OCI-LY7 (cell line): ENCODE measurements at regions not wholly inside any gene's neighbourhood (a gene's known extent, or its start where the extent isn't known, plus 50 kb on each side); places are given as distances from the start of the nearest gene placed in this dataset.

Experiments used
- BruUV-seq: library from RNA; stranded (reverse); fragments of 400-500 nt; replicated peaks from 2 replicates; lab custom pipeline; 2021; lab: Mats Ljungman, UMichigan
- CTCF ChIA-PET: fragments of 300-600 bp; sonication (Branson Sonifier 250); formaldehyde crosslinking; loops from one replicate; lab custom pipeline; 2022; ENCODE audit warnings: antibody characterized with exemption; ENCODE audit not compliant: unreplicated experiment; lab: Charles Lee
- POLR2A ChIA-PET: fragments of 300-600 bp; sonication (Branson Sonifier 250); formaldehyde crosslinking; loops from one replicate; lab custom pipeline; 2022; ENCODE audit warnings: antibody characterized with exemption; lab: Charles Lee
- DNase-seq: peaks from one replicate; pipeline ENCODE4 v3.0.0-alpha.2; 2015; ENCODE audit warnings: low spot score
- H2AFZ ChIP-seq: fragments of 200-600 bp; sonication (generic), shearing (Covaris generic); 2 replicates; pipeline ENCODE4 v1.6.1; 2014; ENCODE audit warnings: mild to moderate bottlenecking, antibody characterized with exemption, low read length, moderate library complexity
- H3K27ac ChIP-seq: fragments of 200-600 bp; sonication (generic); 2 replicates; pipeline ENCODE4 v1.5.1; 2014; ENCODE audit warnings: mixed run types, low read depth, mild to moderate bottlenecking, moderate library complexity, low read length, inconsistent platforms; ENCODE audit not compliant: poor library complexity, severe bottlenecking
- H3K36me3 ChIP-seq: fragments of 200-600 bp; sonication (generic); 2 replicates; pipeline ENCODE4 v1.6.1; 2014; ENCODE audit warnings: mild to moderate bottlenecking, antibody characterized with exemption, low read length, moderate library complexity, mixed read lengths; ENCODE audit not compliant: insufficient read depth
- H3K4me1 ChIP-seq: fragments of 200-600 bp; sonication (generic); 2 replicates; pipeline ENCODE4 v1.5.1; 2014; ENCODE audit warnings: mild to moderate bottlenecking, low read length; ENCODE audit not compliant: insufficient read depth, poor library complexity, severe bottlenecking
- H3K4me2 ChIP-seq: fragments of 200-600 bp; sonication (generic); 2 replicates; pipeline ENCODE4 v1.6.1; 2014; ENCODE audit warnings: mild to moderate bottlenecking, low read length
- H3K4me3 ChIP-seq: fragments of 200-600 bp; sonication (generic); 2 replicates; pipeline ENCODE4 v1.5.1; 2014; ENCODE audit warnings: mild to moderate bottlenecking, low read depth, low read length; ENCODE audit not compliant: poor library complexity, severe bottlenecking
- H3K79me2 ChIP-seq: fragments of 200-600 bp; sonication (generic); 2 replicates; pipeline ENCODE4 v1.6.1; 2016; ENCODE audit warnings: low read depth, mild to moderate bottlenecking, low read length, moderate library complexity, mixed read lengths; ENCODE audit not compliant: insufficient read depth
- H3K9me2 ChIP-seq: fragments of 200-600 bp; sonication (generic); 2 replicates; pipeline ENCODE4 v1.6.1; 2016; ENCODE audit warnings: mild to moderate bottlenecking, low read length, mixed read lengths; ENCODE audit not compliant: insufficient read depth
- H3K9me3 ChIP-seq: fragments of 200-600 bp; sonication (generic); 2 replicates; pipeline ENCODE4 v1.6.1; 2014; ENCODE audit warnings: mild to moderate bottlenecking, mixed run types, low read length, mixed read lengths
- H4K20me1 ChIP-seq: fragments of 200-600 bp; sonication (generic); 2 replicates; pipeline ENCODE4 v1.6.1; 2014; ENCODE audit warnings: mild to moderate bottlenecking, antibody characterized with exemption, low read length, moderate library complexity, mixed read lengths; ENCODE audit not compliant: insufficient read depth
- EZH2phosphoT487 ChIP-seq: fragments of 200-600 bp; sonication (generic); IDR thresholded peaks from 2 replicates; pipeline ENCODE4 v1.6.1; 2018; ENCODE audit warnings: low read depth, borderline replicate concordance, mild to moderate bottlenecking, mixed run types, antibody characterized with exemption, low read length, moderate library complexity, mixed read lengths
- intact Hi-C: fragments of 100-400 bp; cut with micrococcal nuclease; formaldehyde crosslinking; loops from one replicate; pipeline ENCODE4 v1.10.0; 2022; ENCODE audit not compliant: unreplicated experiment
- TF ChIP-seq, protein P1 (sequence below): fragments of 200-600 bp; sonication (generic); conservative IDR thresholded peaks from 2 replicates; pipeline ENCODE4 v1.5.1; 2014; ENCODE audit warnings: mild to moderate bottlenecking, antibody characterized with exemption, low read length, moderate library complexity, mixed read lengths

DNA sequence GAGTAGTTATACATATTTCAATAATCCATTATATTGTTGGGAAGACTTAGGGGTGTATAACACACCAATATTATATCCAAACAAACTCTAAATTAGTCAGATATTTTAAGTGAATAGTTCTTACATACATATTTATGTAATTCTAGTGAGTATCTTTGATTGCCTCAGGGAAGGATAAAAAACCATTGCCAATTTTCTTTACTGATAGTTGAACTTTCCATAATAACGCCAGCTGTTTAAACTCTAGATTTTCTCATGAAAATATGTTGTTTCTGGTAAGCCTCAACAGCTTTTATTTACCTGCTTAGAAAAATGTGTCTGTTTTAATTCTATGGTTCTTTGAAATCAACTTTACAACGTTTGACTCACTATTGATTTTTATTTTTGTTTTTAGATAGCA is 959.6 kb upstream of the NOVA1 start:
- intact Hi-C loops, result no loop called here

DNA sequence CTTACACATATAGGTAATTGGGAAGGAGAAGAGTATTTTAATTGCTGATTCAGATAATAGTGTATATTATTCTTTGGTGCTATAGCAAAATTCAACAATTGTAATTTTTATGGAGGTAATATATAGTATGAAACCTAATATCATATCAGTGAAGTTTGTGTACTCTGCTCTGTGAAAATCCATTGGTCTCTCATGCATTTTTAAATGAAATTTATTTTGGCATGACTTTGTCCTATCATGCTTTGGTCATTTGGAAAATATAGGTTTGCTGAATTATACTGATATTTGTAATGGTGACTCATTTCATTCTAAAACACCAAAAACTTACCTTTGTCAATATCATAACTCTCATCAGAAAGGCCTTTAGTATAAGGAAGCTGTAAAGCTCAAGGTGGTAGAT is 962.0 kb upstream of the NOVA1 start:
- Histone ChIP-seq H3K4me3 (no peak overlapping the region), H3K9me3 (peaks cover 14% of the 10 kb centered on the region; the same call in 1 of the 2 replicates), H4K20me1 (no peaks in the 10 kb centered on the region), H3K79me2 (no peaks in the 10 kb centered on the region), H3K4me1 (no peaks in the 10 kb centered on the region), H3K4me2 (no peak overlapping the region), H3K9me2 (no peaks in the 10 kb centered on the region), H3K36me3 (no peaks in the 10 kb centered on the region), H2AFZ (no peak overlapping the region), H3K27ac (no peak overlapping the region)
- no TSS peak for BruUV-seq
- ChIA-PET CTCF (no interaction called here), POLR2A (no interaction called here)
- intact Hi-C loops, result no loop called here
- DNase-seq, result no peak
- TF ChIP-seq, protein P1, sequence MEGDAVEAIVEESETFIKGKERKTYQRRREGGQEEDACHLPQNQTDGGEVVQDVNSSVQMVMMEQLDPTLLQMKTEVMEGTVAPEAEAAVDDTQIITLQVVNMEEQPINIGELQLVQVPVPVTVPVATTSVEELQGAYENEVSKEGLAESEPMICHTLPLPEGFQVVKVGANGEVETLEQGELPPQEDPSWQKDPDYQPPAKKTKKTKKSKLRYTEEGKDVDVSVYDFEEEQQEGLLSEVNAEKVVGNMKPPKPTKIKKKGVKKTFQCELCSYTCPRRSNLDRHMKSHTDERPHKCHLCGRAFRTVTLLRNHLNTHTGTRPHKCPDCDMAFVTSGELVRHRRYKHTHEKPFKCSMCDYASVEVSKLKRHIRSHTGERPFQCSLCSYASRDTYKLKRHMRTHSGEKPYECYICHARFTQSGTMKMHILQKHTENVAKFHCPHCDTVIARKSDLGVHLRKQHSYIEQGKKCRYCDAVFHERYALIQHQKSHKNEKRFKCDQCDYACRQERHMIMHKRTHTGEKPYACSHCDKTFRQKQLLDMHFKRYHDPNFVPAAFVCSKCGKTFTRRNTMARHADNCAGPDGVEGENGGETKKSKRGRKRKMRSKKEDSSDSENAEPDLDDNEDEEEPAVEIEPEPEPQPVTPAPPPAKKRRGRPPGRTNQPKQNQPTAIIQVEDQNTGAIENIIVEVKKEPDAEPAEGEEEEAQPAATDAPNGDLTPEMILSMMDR, result no peak
- TF ChIP-seq EZH2phosphoT487, result no peak

More for the DNA sequence above, 959.6 kb upstream of the NOVA1 start:
- no peaks in the 10 kb centered on the region for H3K79me2 ChIP-seq
- H3K9me3 ChIP-seq, result peaks cover 6% of the 10 kb centered on the region; the same call in 1 of the 2 replicates
- DNase-seq, result no peak
- ChIA-PET POLR2A (no interaction called here), CTCF (no interaction called here)
- no peak overlapping the region for H3K4me3 ChIP-seq
- H3K4me2 ChIP-seq, result no peak overlapping the region
- no peaks in the 10 kb centered on the region for H3K4me1 ChIP-seq
- H3K36me3 ChIP-seq, result no peaks in the 10 kb centered on the region
- TF ChIP-seq, protein P1, result no peak
- no peak for TF ChIP-seq EZH2phosphoT487
- no TSS peak for BruUV-seq
- H3K9me2 ChIP-seq, result no peaks in the 10 kb centered on the region
- no peak overlapping the region for H3K27ac ChIP-seq
- no peak overlapping the region for H2AFZ ChIP-seq
- no peaks in the 10 kb centered on the region for H4K20me1 ChIP-seq

DNA sequence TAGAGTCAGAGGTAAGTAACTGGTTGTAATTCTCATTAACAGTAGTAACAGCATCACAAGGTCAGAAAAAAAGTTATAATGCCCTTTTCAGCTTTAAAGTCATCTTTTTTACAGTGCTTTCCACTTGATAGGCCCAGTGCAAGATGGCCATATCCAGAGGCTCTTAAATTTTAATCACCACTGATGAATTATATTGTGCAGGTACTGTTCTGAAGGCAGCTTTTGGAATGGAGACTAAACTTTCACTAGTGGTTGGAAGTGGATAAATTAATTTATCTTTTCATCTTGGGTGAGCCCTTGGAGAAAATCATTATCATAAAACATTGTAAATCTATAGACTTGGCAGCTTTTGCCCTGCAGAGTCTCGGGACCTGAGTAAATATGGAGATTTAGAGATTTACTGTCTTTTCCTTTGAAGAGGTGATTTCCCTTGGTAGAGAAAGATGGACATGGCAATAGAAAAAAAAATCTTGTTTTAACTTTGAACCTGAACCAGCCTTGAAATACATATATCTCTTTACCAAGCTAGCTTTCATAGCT is 969.1 kb upstream of the NOVA1 start:
- H3K9me3 ChIP-seq, result peaks cover 14% of the 10 kb centered on the region; the same call in 1 of the 2 replicates
- intact Hi-C loops, result no loop called here
- no TSS peak for BruUV-seq
- H3K4me3 ChIP-seq, result no peak overlapping the region
- DNase-seq, result no peak
- H3K4me2 ChIP-seq, result no peak overlapping the region
- POLR2A ChIA-PET, result interaction anchor here (0.6 to 1.1 kb wide), 3 partner anchors 20 to 87 kb away, joined by 3 read pairs; no protein-coding TSS in a partner anchor
- no peaks in the 10 kb centered on the region for H3K9me2 ChIP-seq
- H3K36me3 ChIP-seq, result no peaks in the 10 kb centered on the region
- CTCF ChIA-PET, result no interaction called here
- H2AFZ ChIP-seq, result no peak overlapping the region
- no peaks in the 10 kb centered on the region for H4K20me1 ChIP-seq
- H3K79me2 ChIP-seq, result no peaks in the 10 kb centered on the region
- no peak overlapping the region for H3K27ac ChIP-seq
- H3K4me1 ChIP-seq, result no peaks in the 10 kb centered on the region
- TF ChIP-seq, protein P1, result no peak
- TF ChIP-seq EZH2phosphoT487, result no peak
